ENCODE measurements at regions not wholly inside any gene's neighbourhood (a gene's known extent, or its start where the extent isn't known, plus 50 kb on each side); places are given as distances from the start of the nearest gene placed in this dataset.

DNA sequence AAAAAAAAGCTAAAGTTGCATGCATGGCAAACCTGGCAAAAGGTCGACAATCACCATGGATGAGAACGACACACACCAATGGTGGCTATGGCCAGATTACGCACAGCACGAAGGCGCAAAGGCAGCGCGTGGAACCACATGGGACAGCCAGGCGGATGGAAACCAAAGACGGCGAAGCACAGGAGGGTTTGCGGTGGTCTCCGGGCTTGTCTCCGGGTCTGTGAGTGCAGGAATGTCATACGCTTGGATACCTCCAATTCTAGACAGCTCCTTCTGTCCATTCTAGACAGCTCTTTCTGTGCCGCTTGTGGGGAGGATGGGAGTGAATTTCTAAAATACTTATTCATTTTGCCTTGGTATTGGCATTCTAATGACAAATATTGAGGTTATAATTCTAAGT lies 685.4 kb downstream of the BRD1 start:
- H3K9me3 ChIP-seq, result peaks cover 0 to 12% (median 0%) of the 10 kb centered on the region in 12 donors
- H3K4me1 ChIP-seq, result no peaks in the 10 kb centered on the region
- no peak overlapping the region for H3K27ac ChIP-seq
- WGBS, 4 donors, result 88 to 92% (median 90%) methylated on average over 15 of the region's 15 CpGs
- H3K27me3 ChIP-seq, result peaks cover 0 to 42% (median 6%) of the 10 kb centered on the region in 9 donors
- intact Hi-C loops (cut with DNase I), result loop anchor here in 1 of 10 donors (5.0 kb wide), 1 partner anchor 90 kb away; no protein-coding TSS in a partner anchor
- TF ChIP-seq CTCF (IDR thresholded peaks at IDR 0.05) (no peak), POLR2A (IDR thresholded peaks at IDR 0.05) (no peak)
- DNase-seq, result no peak
- H3K4me3 ChIP-seq, result no peak overlapping the region
- ATAC-seq, result no peak
- H3K36me3 ChIP-seq, result no peaks in the 10 kb centered on the region

DNA sequence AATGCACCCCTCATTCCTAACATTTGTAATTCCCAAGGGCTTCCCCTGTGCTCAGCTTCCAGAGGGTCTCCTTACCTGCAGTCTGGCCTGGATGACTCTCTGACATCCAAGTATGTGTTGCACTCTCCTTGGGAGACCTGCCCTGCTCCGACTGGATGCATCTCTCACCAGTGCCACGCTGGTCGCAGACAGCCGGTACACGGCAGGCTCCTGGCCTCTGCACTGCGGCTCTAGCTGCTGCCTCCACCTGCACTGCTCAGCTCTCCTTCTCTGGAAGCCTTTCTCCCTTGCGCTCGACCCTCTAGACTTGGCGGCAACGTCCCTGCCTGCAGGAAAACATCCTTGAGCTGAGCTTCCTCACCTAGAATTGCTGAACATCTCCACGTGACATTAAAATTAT lies 685.9 kb downstream of the BRD1 start:
- intact Hi-C loops (cut with DNase I), result loop anchor here in 1 of 10 donors (5.0 kb wide), 1 partner anchor 89 kb away; no protein-coding TSS in a partner anchor

DNA sequence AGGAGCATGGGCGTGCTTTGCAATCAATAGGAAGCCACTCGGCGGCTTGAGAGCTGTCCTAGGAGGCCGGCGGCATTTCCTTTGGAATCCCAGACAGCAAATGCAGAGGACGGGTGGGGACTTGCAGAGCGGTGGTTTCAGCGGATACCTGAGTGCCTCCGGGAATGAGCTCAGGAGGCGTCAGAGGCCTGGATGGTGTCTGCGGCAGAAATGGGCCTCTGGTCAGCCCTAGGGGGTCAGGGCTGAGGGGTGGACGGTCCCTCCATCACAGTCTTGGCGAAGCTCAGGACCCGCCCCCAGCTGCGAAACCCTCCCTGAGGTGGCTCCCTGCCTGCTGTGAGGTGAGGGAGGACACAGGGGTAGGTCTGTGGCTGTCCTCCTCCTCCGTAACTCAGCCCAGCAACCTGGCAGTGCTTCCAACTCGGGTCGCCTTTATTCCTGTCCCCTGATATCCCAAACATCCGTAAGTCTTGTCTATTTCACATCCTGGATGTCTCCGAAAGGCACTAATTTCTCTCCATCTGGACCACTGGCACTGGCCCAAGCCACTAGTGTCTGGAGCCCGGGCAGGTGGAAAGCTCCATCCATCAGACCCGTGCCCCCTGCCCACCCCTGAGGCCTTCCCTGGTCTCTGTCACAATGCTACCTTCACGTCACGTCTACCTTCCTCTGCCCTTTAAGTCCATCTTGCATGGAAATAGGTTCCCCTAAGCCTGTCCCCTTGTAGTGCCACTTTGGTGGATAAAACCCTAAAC lies 686.6 kb downstream of the BRD1 start:
- Histone ChIP-seq H3K27ac (no peak overlapping the region), H3K27me3 (peaks cover 0 to 36% (median 6%) of the 10 kb centered on the region in 9 donors), H3K4me3 (no peak overlapping the region), H3K9me3 (peaks cover 0 to 12% (median 0%) of the 10 kb centered on the region in 12 donors), H3K4me1 (no peaks in the 10 kb centered on the region), H3K36me3 (no peaks in the 10 kb centered on the region)
- no peak for ATAC-seq
- intact Hi-C loops (cut with DNase I), result loop anchor here in 1 of 10 donors (5.0 kb wide), 1 partner anchor 89 kb away; no protein-coding TSS in a partner anchor
- 53 to 61% (median 57%) methylated on average over 23 to 24 of the region's 24 CpGs for WGBS, 4 donors
- peak in 1 of 5 donors; percentile 34 for DNase-seq
- TF ChIP-seq CTCF (IDR thresholded peaks at IDR 0.05), result no peak
- TF ChIP-seq POLR2A (IDR thresholded peaks at IDR 0.05), result no peak

More for the DNA sequence above, 685.9 kb downstream of the BRD1 start:
- H3K36me3 ChIP-seq, result no peaks in the 10 kb centered on the region
- peaks cover 0 to 12% (median 0%) of the 10 kb centered on the region in 12 donors for H3K9me3 ChIP-seq
- TF ChIP-seq POLR2A (IDR thresholded peaks at IDR 0.05), result no peak
- TF ChIP-seq CTCF (IDR thresholded peaks at IDR 0.05), result no peak
- no peak overlapping the region for H3K27ac ChIP-seq
- no peak for ATAC-seq
- no peak overlapping the region for H3K4me3 ChIP-seq
- H3K27me3 ChIP-seq, result peaks cover 0 to 37% (median 6%) of the 10 kb centered on the region in 9 donors
- no peak for DNase-seq
- no peaks in the 10 kb centered on the region for H3K4me1 ChIP-seq
- WGBS, 4 donors, result 72 to 78% (median 77%) methylated on average over 11 of the region's 11 CpGs

GRCh38 chr22:49139492-49140151 lies 688.1 kb downstream of the BRD1 start:
- no peak for ATAC-seq
- intact Hi-C loops (cut with DNase I), result loop anchor here in 1 of 10 donors (5.0 kb wide), 1 partner anchor 87 kb away; no protein-coding TSS in a partner anchor
- Histone ChIP-seq H3K27me3 (peaks cover 0 to 44% (median 11%) of the 10 kb centered on the region in 9 donors), H3K9me3 (no peaks in the 10 kb centered on the region), H3K4me1 (no peaks in the 10 kb centered on the region), H3K4me3 (no peak overlapping the region), H3K27ac (no peak overlapping the region), H3K36me3 (no peaks in the 10 kb centered on the region)
- 71 to 80% (median 77%) methylated on average over 6 to 15 of the region's 15 CpGs for whole genome bisulfite sequencing, 4 donors
- peak in 1 of 5 donors; percentile 44 for DNase-seq
- TF ChIP-seq POLR2A (IDR thresholded peaks at IDR 0.05) (no peak), CTCF (IDR thresholded peaks at IDR 0.05) (no peak)

Measured in heart left ventricle (tissue), 16 donors.